RPMI8226 (cell line): ENCODE measurements at regions not wholly inside any gene's neighbourhood (a gene's known extent, or its start where the extent isn't known, plus 50 kb on each side); places are given as distances from the start of the nearest gene placed in this dataset.
A peak's percentile ranks its signal among the peaks of the same experiment; 100 is the strongest.

Experiments
- DNase-seq: peaks from one replicate; pipeline ENCODE4 v3.0.0-alpha.2; 2015

GRCh38 chr7:16084875-16085274, 336.5 kb downstream of the CRPPA start:
- no peak for DNase-seq

DNA sequence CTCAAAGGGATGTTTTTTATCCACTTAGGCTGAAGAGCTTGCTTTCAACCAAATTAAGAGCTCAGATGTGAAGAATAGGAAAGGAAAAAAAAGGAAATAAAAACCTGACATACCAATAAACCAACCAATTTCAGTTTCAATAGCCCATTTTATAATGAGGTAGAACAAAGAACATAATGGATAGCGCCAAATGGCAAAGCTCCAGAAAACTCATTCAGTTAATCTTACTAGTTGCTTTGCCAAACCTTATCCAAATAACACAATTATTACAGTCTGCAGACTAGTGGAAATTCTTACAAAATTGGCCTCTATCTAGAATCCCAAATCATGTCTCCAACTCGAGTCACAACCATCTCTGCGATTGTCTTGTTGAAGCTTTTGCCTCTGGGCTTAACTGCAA, 337.0 kb downstream of the CRPPA start:
- no peak for DNase-seq

DNA sequence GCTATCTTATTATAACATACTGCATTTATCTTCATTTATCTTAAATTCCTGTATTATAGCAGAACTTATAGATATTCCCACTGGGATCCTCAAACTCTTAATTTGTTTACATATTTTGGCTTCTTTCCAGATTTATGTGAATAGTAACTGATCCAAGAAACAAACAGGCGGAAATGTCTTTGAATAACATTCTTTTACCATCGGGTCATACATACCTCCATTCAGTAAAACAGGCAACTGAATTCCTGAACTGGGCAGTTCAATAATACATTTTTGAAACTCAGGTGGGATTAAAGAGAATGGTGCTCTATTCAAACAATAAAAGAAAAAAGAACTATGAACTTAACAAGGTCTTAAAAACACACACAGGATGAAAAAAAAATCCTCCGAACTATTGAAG, 337.4 kb downstream of the CRPPA start:
- no peak for DNase-seq

- DNase-seq, result no peak
Measured at GRCh38 chr7:16080131-16080530, 341.2 kb downstream of the CRPPA start.

DNA sequence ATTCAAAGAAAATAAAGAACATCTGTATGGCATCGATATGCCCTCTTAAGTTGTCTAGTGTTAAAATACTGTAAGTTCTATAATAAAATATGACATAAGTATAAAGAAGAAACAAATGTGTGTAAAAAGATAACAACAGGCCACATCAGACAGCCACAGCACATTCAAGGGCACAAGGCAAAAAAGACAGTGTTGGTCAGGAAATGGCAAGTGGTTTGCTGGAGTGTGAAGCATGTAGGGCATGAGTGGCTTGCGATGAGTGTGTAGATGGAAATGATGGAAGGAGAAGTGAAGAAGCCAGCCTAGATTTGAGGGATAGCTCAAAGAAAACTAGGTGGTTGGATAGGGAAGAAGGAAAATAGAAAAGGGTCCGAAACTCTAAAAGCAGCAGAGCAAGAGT, 341.6 kb downstream of the CRPPA start:
- no peak for DNase-seq

DNA sequence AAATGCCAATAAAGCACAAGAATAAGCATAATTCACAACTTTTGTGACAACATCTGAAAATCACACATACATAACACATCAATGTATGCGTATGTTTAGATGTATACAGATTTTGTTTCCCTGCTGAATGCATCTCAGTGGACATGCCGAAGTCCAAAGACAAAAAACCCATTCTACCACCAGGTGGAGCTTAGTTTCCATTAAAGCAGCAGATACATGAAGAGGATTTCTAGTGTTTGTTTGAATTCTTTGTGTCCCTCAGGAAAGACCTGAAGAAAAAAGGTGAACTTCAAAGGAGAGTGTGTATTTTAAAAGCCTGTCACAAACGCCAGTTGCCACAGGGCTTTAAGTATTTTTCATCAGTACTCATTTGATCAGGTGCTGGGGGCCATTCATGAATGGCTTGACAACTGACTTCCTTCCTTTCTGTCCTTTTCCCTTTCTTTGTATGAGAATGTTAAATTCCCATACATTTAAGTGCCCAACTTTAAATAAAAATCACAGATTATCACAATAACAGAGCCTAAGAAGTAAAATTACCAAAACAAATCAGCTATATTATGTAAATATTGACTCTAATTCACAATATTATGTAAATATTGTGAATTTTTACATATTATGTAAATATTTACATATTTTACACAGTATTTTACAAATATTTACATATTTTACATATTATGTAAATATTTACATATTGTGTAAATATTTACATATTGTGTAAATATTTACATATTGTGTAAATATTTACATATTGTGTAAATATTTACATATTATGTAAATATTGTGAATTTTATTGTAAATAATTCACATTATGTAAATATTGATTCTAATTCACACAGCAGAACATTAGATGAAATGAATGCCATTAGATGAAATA, 343.0 kb downstream of the CRPPA start:
- peak; percentile 65 for DNase-seq

DNA sequence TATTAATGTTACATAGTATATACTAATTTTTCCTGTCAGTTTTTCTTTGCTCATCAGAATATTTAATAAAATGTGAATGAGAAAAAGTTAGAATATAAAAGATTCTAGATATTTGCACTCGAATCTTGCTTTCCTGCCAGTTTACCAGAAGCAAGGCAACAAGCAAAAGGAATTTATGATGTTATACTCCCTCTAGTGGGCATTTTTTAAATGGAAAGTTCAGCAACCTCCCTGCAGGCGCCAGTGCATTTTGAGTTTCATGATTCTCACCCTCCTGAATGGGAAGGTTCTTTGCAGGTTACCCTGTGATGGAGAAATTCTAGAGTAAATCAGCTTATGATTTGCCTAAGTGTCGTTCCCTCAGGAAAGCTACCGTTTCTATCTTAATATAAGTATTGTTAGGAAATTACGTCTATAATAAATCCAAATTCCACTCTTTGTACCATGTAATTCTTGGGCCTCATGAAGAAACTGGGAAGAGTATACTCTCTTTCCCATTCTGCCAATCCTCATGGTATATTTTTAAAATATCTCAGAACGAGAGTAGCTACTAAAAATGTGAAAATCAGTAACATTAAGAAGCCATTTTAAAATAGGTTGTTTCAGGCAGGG, 350.0 kb downstream of the CRPPA start:
- peak; percentile 71 for DNase-seq

- DNase-seq, result no peak
Measured at GRCh38 chr7:16070806-16071205, 350.5 kb downstream of the CRPPA start.

DNA sequence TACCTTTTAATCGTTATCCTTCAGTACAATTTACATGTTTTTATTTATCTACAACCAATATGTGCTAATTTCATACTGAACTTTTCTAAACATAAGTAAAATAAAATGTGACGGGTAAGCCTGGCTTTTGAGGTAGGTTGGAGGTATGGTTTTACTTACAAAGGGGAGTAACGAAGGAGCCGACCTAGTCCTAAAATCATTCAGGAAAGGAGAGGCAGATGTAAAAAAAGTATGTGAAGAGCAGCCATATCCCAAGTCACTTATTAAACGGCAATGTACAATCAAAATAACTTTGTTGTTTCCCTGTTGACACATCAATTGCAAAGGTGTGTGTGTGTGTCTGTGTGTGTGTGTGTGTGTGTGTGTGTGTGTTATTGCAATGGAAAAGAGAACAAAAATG, 351.3 kb downstream of the CRPPA start:
- DNase-seq, result no peak

- DNase-seq, result no peak
Measured at GRCh38 chr7:16068183-16068582, 353.2 kb downstream of the CRPPA start.

DNA sequence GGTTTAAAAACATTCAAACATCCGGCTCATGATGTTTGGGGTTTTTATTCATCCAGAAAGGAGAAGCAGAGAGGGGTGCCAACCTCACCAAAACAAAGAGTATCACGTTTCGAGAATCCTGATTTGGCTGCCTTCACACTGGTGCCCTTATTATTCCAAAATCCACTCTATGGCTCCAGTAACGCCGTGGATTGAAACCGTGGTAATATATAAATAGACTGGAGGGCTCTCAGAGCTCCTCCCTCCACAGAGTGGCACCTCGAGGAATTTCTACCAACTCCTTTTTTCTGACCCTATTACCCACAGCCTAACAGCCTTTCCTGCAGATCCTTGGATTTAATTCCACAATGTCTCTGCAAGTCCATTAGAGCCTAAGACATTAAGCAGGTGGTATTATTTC, 353.6 kb downstream of the CRPPA start:
- no peak for DNase-seq

- DNase-seq, result no peak
Measured at GRCh38 chr7:16066805-16067459, 354.4 kb downstream of the CRPPA start.

DNA sequence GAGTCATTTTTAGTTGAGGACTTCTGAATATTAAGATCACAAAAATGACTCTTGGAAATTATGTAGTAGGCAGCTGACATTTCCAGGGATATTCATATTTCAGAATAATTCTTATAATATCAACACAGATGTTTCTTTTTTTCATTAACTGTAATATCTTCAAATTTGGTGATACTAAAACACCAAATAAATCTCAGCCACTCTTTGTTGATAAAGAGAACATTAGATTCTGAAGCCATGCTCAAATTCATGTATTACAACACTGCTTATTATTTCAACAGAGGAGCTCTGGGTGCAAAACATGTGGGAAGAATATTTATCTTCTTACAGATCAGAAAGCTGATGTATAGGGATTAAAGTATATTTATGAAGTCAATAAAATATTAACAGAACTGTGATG, 355.4 kb downstream of the CRPPA start:
- DNase-seq, result no peak

GRCh38 chr7:16063716-16064675, 357.3 kb downstream of the CRPPA start:
- no peak for DNase-seq

- DNase-seq, result peak; percentile 5
Measured at GRCh38 chr7:16063221-16063620, 358.1 kb downstream of the CRPPA start.

GRCh38 chr7:16062269-16062668, 359.1 kb downstream of the CRPPA start:
- DNase-seq, result no peak

DNA sequence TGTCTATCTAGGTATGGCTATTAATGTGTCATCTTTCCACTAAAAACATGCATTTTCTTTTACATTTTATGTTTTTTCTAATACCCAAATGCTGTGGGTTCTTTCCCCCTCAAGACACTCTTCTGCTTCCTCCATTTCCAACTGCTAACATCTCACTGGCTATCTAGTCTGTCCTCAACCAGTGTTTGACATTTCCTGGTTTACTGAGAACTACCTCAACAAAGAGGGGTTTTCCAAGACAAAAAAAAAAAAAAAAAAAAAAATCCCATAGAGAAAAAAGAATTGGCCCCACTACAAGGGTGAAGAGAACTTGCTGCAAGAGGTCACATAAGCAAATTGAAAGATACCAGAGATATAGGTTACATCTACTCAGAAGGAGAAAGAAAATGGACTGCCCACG, 359.7 kb downstream of the CRPPA start:
- no peak for DNase-seq

DNA sequence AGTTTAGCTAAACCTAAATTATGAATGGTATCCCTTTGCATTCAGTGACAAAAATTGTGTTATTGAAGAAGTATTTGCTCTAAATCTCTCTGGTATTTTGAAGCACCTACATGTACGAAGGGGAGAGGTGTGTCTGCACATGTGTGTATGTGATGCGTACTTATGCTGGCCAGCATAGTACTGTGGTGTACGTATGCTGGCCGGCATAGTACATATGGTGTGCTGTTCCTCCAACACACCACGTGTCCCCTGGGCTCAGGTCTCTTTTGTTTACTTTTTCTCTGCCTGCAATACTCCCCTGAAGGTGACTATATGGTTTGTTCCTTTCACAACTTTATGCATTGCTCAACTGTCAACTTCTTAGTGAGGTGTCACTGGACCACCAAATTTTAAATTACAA, 360.3 kb downstream of the CRPPA start:
- no peak for DNase-seq

DNA sequence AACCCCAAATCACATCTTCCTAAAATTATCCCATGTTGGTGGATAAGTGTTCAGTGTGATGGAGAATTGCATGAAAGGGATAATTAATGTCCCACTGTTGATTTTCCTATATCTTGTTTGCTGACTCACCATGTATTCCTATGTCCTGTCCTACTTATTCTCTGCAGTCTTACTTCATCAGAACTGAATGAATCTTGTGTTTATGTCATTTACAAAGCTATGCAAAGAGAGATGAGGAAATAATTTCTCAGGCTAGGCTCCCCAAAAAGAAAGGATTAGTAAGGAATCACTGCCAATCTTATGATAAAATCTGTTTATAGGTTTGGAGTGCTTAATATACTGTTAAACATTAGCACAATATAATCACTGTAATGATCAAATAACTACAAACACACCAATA, 360.8 kb downstream of the CRPPA start:
- DNase-seq, result no peak

DNA sequence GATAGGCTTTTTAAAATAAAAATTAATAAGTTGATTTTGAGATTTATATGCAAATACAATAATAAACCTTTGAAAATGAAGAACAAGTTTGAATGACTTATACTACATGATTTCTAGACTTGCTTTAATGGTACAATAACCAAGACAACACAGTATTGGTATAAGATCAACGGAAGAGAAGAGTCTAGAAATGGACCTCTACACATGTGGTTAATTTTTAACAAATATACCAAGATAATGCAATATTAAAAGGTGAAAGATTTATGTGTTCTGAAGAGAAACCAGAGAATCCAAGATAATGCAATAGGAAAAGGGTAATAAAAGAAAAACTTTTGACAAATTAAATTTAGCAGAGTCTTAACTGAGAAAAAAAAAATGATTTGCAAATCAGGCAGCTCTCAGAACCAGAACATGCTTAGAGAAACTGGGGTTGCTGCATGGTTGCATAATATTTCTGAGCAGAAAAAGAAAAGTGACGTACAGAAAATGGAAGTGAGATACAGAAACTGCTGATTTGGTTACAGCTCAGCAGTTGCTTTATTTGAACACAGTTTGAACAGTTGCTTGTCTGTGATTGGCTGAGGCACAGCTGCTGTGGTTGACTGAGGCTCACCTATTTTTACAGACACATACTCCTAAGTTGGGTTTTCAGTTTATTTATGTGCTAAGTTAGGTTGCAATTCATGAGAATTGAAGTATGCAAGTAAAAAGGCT, 365.9 kb downstream of the CRPPA start:
- peak; percentile 21 for DNase-seq

GRCh38 chr7:16051561-16052255, 365.2 kb upstream of the MEOX2 start:
- no peak for DNase-seq

- DNase-seq, result no peak
Measured at GRCh38 chr7:16046041-16046440, 359.6 kb upstream of the MEOX2 start.
